ENCODE measurements at regions not wholly inside any gene's neighbourhood (a gene's known extent, or its start where the extent isn't known, plus 50 kb on each side); places are given as distances from the start of the nearest gene placed in this dataset.
A peak's percentile ranks its signal among the peaks of the same experiment; 100 is the strongest.

DNA sequence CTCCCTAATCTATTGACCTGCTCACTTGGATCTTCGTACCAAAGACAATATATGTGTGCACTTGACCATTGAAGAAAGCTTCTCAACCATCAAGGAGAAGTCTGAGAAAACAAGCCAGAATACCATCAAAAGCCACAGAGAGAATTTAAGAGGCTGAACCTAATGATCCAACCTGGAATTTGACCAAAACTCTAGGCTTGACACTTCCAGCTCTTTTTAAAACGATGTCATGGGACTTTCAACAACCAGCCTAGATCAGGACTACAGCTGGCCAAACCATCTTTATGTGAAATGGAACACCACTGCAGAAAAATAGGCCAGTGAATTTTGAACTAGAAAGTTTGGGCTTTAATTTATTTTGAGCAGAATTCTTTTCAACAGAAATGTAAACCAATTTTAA, 444.4 kb downstream of the LTN1 start:
- TF ChIP-seq CTCF (IDR thresholded peaks at IDR 0.05; ENCODE audit: low read depth, low read length): no peak
- H3K4me3 ChIP-seq (ENCODE audit: low read depth, low read length): no peak overlapping the region
- ChIA-PET POLR2A (no interaction called here), CTCF (no interaction called here)
- no peak for DNase-seq (ENCODE audit: low read depth, low spot score)
- no peaks in the 10 kb centered on the region for H3K27me3 ChIP-seq (ENCODE audit: control insufficient read depth, insufficient read depth, low read length)
- no peak overlapping the region for H3K27ac ChIP-seq (ENCODE audit: low read depth, low read length)
- H3K9me3 ChIP-seq (ENCODE audit: control insufficient read depth, insufficient read depth, low read length): no peaks in the 10 kb centered on the region

GRCh38 chr21:28547766-28548165, 444.9 kb downstream of the LTN1 start:
- H3K4me3 ChIP-seq (ENCODE audit: low read depth, low read length): no peak overlapping the region
- no peak for TF ChIP-seq CTCF (IDR thresholded peaks at IDR 0.05; ENCODE audit: low read depth, low read length)
- no peak for DNase-seq (ENCODE audit: low read depth, low spot score)
- no peaks in the 10 kb centered on the region for H3K27me3 ChIP-seq (ENCODE audit: control insufficient read depth, insufficient read depth, low read length)
- ChIA-PET CTCF (no interaction called here), POLR2A (no interaction called here)
- H3K27ac ChIP-seq (ENCODE audit: low read depth, low read length): no peak overlapping the region
- H3K9me3 ChIP-seq (ENCODE audit: control insufficient read depth, insufficient read depth, low read length): no peaks in the 10 kb centered on the region; the same call in 1 of the 2 replicates

GRCh38 chr21:28543975-28544374, 448.7 kb downstream of the LTN1 start:
- no peak for DNase-seq (ENCODE audit: low read depth, low spot score)
- no peak overlapping the region for H3K4me3 ChIP-seq (ENCODE audit: low read depth, low read length)
- H3K27me3 ChIP-seq (ENCODE audit: control insufficient read depth, insufficient read depth, low read length): no peaks in the 10 kb centered on the region
- ChIA-PET POLR2A (no interaction called here), CTCF (no interaction called here)
- H3K27ac ChIP-seq (ENCODE audit: low read depth, low read length): no peak overlapping the region
- no peak for TF ChIP-seq CTCF (IDR thresholded peaks at IDR 0.05; ENCODE audit: low read depth, low read length)
- H3K9me3 ChIP-seq (ENCODE audit: control insufficient read depth, insufficient read depth, low read length): no peaks in the 10 kb centered on the region; the same call in 1 of the 2 replicates

GRCh38 chr21:28541371-28542112, 451.1 kb downstream of the LTN1 start:
- ChIA-PET POLR2A (no interaction called here), CTCF (interaction anchor here (0.8 kb wide), 1 partner anchor 204 kb away, joined by 4 read pairs; no protein-coding TSS in a partner anchor)
- Histone ChIP-seq H3K27me3 (ENCODE audit: control insufficient read depth, insufficient read depth, low read length) (no peaks in the 10 kb centered on the region), H3K4me3 (ENCODE audit: low read depth, low read length) (no peak overlapping the region), H3K9me3 (ENCODE audit: control insufficient read depth, insufficient read depth, low read length) (no peaks in the 10 kb centered on the region; the same call in 1 of the 2 replicates), H3K27ac (ENCODE audit: low read depth, low read length) (no peak overlapping the region)
- DNase-seq (ENCODE audit: low read depth, low spot score): no peak
- TF ChIP-seq CTCF (IDR thresholded peaks at IDR 0.05; ENCODE audit: low read depth, low read length): no peak

- Histone ChIP-seq H3K27ac (ENCODE audit: low read depth, low read length) (no peak overlapping the region), H3K4me3 (ENCODE audit: low read depth, low read length) (no peak overlapping the region), H3K27me3 (ENCODE audit: control insufficient read depth, insufficient read depth, low read length) (no peaks in the 10 kb centered on the region), H3K9me3 (ENCODE audit: control insufficient read depth, insufficient read depth, low read length) (no peaks in the 10 kb centered on the region; the same call in 1 of the 2 replicates)
- ChIA-PET CTCF (interaction anchor here (0.8 to 1.0 kb wide), 2 partner anchors 205 kb away, joined by 4 to 5 read pairs; no protein-coding TSS in a partner anchor), POLR2A (interaction anchor here (0.6 kb wide), 1 partner anchor 232 kb away, joined by 3 read pairs; no protein-coding TSS in a partner anchor)
- TF ChIP-seq CTCF (IDR thresholded peaks at IDR 0.05; ENCODE audit: low read depth, low read length): no peak
- peak; percentile 54 for DNase-seq (ENCODE audit: low read depth, low spot score)
Observed at GRCh38 chr21:28540514-28540913, 452.2 kb downstream of the LTN1 start.
